ENCODE measurements at regions not wholly inside any gene's neighbourhood (a gene's known extent, or its start where the extent isn't known, plus 50 kb on each side); places are given as distances from the start of the nearest gene placed in this dataset.

- no peaks in the 10 kb centered on the region for H3K36me3 ChIP-seq (ENCODE audit: insufficient read depth, low read length)
- Mint-ChIP-seq H3K9me3 (ENCODE audit: unreplicated experiment) (peaks cover 11% of the 10 kb centered on the region), H3K27ac (ENCODE audit: unreplicated experiment) (no peak overlapping the region), H3K4me3 (ENCODE audit: unreplicated experiment) (no peak overlapping the region), H3K4me1 (ENCODE audit: low read depth, unreplicated experiment) (no peaks in the 10 kb centered on the region), H3K36me3 (ENCODE audit: low read depth, unreplicated experiment) (no peaks in the 10 kb centered on the region), H3K27me3 (ENCODE audit: low read depth, unreplicated experiment) (peaks cover 9% of the 10 kb centered on the region)
- H3K4me3 ChIP-seq (ENCODE audit: insufficient read depth, low read depth, low read length) = no peak overlapping the region
- no peaks in the 10 kb centered on the region for H4K20me1 ChIP-seq (ENCODE audit: insufficient read depth, low read length)
- no peak overlapping the region for H2AFZ ChIP-seq (ENCODE audit: low read depth, low read length)
- DNase-seq (ENCODE audit: low read depth) (no peak), FAIRE-seq (no peak)
- H3K4me1 ChIP-seq (ENCODE audit: insufficient read depth, low read length) = no peaks in the 10 kb centered on the region
- H3K9ac ChIP-seq (ENCODE audit: low read length) = no peak overlapping the region
- H3K27ac ChIP-seq (ENCODE audit: low read depth, low read length) = no peak overlapping the region
- no peak for TF ChIP-seq EZH2 (IDR thresholded peaks at IDR 0.05; ENCODE audit: insufficient read depth, low read length)
- TF ChIP-seq CTCF (IDR thresholded peaks at IDR 0.05; ENCODE audit: insufficient read depth, low read depth, low read length) = no peak
- no peaks in the 10 kb centered on the region for H3K27me3 ChIP-seq (ENCODE audit: insufficient read depth, low read length)
- peaks cover 11% of the 10 kb centered on the region for H3K9me3 ChIP-seq (ENCODE audit: insufficient read depth, low read depth, low read length)
- no peaks in the 10 kb centered on the region for H3K79me2 ChIP-seq (ENCODE audit: insufficient read depth, low read length)
- H3K4me2 ChIP-seq (ENCODE audit: low read length) = no peak overlapping the region
Observed at GRCh38 chr1:2934642-2935081, 86.6 kb upstream of the ACTRT2 start.

GRCh38 chr1:2935184-2935583, 86.1 kb upstream of the ACTRT2 start:
- Histone ChIP-seq H3K9ac (ENCODE audit: low read length) (no peak overlapping the region), H3K9me3 (ENCODE audit: insufficient read depth, low read depth, low read length) (peaks cover 15% of the 10 kb centered on the region), H3K4me1 (ENCODE audit: insufficient read depth, low read length) (no peaks in the 10 kb centered on the region), H3K27me3 (ENCODE audit: insufficient read depth, low read length) (no peaks in the 10 kb centered on the region), H4K20me1 (ENCODE audit: insufficient read depth, low read length) (no peaks in the 10 kb centered on the region), H3K4me3 (ENCODE audit: insufficient read depth, low read depth, low read length) (no peak overlapping the region), H3K79me2 (ENCODE audit: insufficient read depth, low read length) (no peaks in the 10 kb centered on the region), H3K4me2 (ENCODE audit: low read length) (no peak overlapping the region), H3K36me3 (ENCODE audit: insufficient read depth, low read length) (no peaks in the 10 kb centered on the region), H3K27ac (ENCODE audit: low read depth, low read length) (no peak overlapping the region), H2AFZ (ENCODE audit: low read depth, low read length) (no peak overlapping the region)
- DNase-seq (ENCODE audit: low read depth) (no peak), FAIRE-seq (no peak)
- Mint-ChIP-seq H3K9me3 (ENCODE audit: unreplicated experiment) (peaks cover 10% of the 10 kb centered on the region), H3K4me1 (ENCODE audit: low read depth, unreplicated experiment) (no peaks in the 10 kb centered on the region), H3K36me3 (ENCODE audit: low read depth, unreplicated experiment) (no peaks in the 10 kb centered on the region), H3K27ac (ENCODE audit: unreplicated experiment) (no peak overlapping the region), H3K27me3 (ENCODE audit: low read depth, unreplicated experiment) (peaks cover 12% of the 10 kb centered on the region), H3K4me3 (ENCODE audit: unreplicated experiment) (no peak overlapping the region)
- TF ChIP-seq CTCF (IDR thresholded peaks at IDR 0.05; ENCODE audit: insufficient read depth, low read depth, low read length) (no peak), EZH2 (IDR thresholded peaks at IDR 0.05; ENCODE audit: insufficient read depth, low read length) (no peak)

- Histone ChIP-seq H3K36me3 (ENCODE audit: insufficient read depth, low read length) (no peaks in the 10 kb centered on the region), H3K9ac (ENCODE audit: low read length) (no peak overlapping the region), H3K9me3 (ENCODE audit: insufficient read depth, low read depth, low read length) (peaks cover 15% of the 10 kb centered on the region), H3K4me3 (ENCODE audit: insufficient read depth, low read depth, low read length) (no peak overlapping the region), H3K4me2 (ENCODE audit: low read length) (no peak overlapping the region), H2AFZ (ENCODE audit: low read depth, low read length) (no peak overlapping the region), H3K79me2 (ENCODE audit: insufficient read depth, low read length) (no peaks in the 10 kb centered on the region), H3K27ac (ENCODE audit: low read depth, low read length) (no peak overlapping the region), H3K4me1 (ENCODE audit: insufficient read depth, low read length) (no peaks in the 10 kb centered on the region), H3K27me3 (ENCODE audit: insufficient read depth, low read length) (no peaks in the 10 kb centered on the region), H4K20me1 (ENCODE audit: insufficient read depth, low read length) (no peaks in the 10 kb centered on the region)
- TF ChIP-seq CTCF (IDR thresholded peaks at IDR 0.05; ENCODE audit: insufficient read depth, low read depth, low read length) = no peak
- no peak for TF ChIP-seq EZH2 (IDR thresholded peaks at IDR 0.05; ENCODE audit: insufficient read depth, low read length)
- H3K4me3 Mint-ChIP-seq (ENCODE audit: unreplicated experiment) = no peak overlapping the region
- H3K27ac Mint-ChIP-seq (ENCODE audit: unreplicated experiment) = no peak overlapping the region
- H3K4me1 Mint-ChIP-seq (ENCODE audit: low read depth, unreplicated experiment) = no peaks in the 10 kb centered on the region
- peaks cover 12% of the 10 kb centered on the region for H3K27me3 Mint-ChIP-seq (ENCODE audit: low read depth, unreplicated experiment)
- DNase-seq (ENCODE audit: low read depth) (no peak), FAIRE-seq (no peak)
- H3K36me3 Mint-ChIP-seq (ENCODE audit: low read depth, unreplicated experiment) = no peaks in the 10 kb centered on the region
- peaks cover 14% of the 10 kb centered on the region for H3K9me3 Mint-ChIP-seq (ENCODE audit: unreplicated experiment)
Observed at GRCh38 chr1:2935751-2936390, 85.4 kb upstream of the ACTRT2 start.
